Caco-2 (cell line): ENCODE measurements at regions not wholly inside any gene's neighbourhood (a gene's known extent, or its start where the extent isn't known, plus 50 kb on each side); places are given as distances from the start of the nearest gene placed in this dataset.

Source experiments
- BruUV-seq: library from RNA; stranded (reverse); fragments of 400-500 nt; replicated peaks from 2 replicates; lab custom pipeline; 2021; lab: Mats Ljungman, UMichigan
- CTCF ChIA-PET: fragments of 300-600 bp; sonication (Branson Sonifier 250); formaldehyde crosslinking; loops from one replicate; lab custom pipeline; 2022; ENCODE audit warnings: antibody characterized with exemption; lab: Charles Lee
- POLR2A ChIA-PET: fragments of 300-600 bp; sonication (Branson Sonifier 250); formaldehyde crosslinking; loops from one replicate; lab custom pipeline; 2022; ENCODE audit warnings: antibody characterized with exemption; lab: Charles Lee
- DNase-seq, 2 experiments: peaks; one replicate each; pipeline versions ENCODE4 v3.0.0 to v3.0.0-alpha.2; 2020 to 2022
- H3K27me3 ChIP-seq: replicated peaks from 2 replicates; pipeline ENCODE4 v1.6.0; 2011; ENCODE audit warnings: low read length; ENCODE audit not compliant: control insufficient read depth, insufficient read depth
- H3K36me3 ChIP-seq: 2 replicates; pipeline ENCODE4 v1.5.1; 2011; ENCODE audit warnings: low read length; ENCODE audit not compliant: control insufficient read depth, insufficient read depth
- H3K4me1 ChIP-seq: fragments of 250-450 bp; sonication (Bioruptor Pico); 2 replicates; pipeline ENCODE4 v1.5.1; 2020; ENCODE audit warnings: mild to moderate bottlenecking
- H3K4me3 ChIP-seq: 2 replicates; pipeline ENCODE4 v1.5.1; 2011; ENCODE audit warnings: low read depth, mild to moderate bottlenecking, control low read depth, low read length
- H3K9me3 ChIP-seq: fragments of 250-450 bp; sonication (Bioruptor Pico); 2 replicates; pipeline ENCODE4 v1.5.1; 2020; ENCODE audit warnings: mild to moderate bottlenecking, moderate library complexity
- H3K27ac Mint-ChIP-seq: one replicate; pipeline ENCODE4 v1.8.0; 2022; ENCODE audit warnings: mixed read lengths; ENCODE audit not compliant: unreplicated experiment
- H3K27me3 Mint-ChIP-seq: one replicate; pipeline ENCODE4 v1.8.0; 2022; ENCODE audit warnings: mixed read lengths; ENCODE audit not compliant: insufficient read depth, unreplicated experiment
- H3K36me3 Mint-ChIP-seq: one replicate; pipeline ENCODE4 v1.8.0; 2022; ENCODE audit warnings: mild to moderate bottlenecking, mixed read lengths; ENCODE audit not compliant: insufficient read depth, unreplicated experiment
- H3K4me1 Mint-ChIP-seq: one replicate; pipeline ENCODE4 v1.8.0; 2022; ENCODE audit warnings: low read depth, mixed read lengths; ENCODE audit not compliant: unreplicated experiment
- H3K4me3 Mint-ChIP-seq: one replicate; pipeline ENCODE4 v1.8.0; 2022; ENCODE audit warnings: mild to moderate bottlenecking, moderate library complexity, mixed read lengths; ENCODE audit not compliant: unreplicated experiment
- H3K9me3 Mint-ChIP-seq: one replicate; pipeline ENCODE4 v1.8.0; 2022; ENCODE audit warnings: mixed read lengths; ENCODE audit not compliant: unreplicated experiment
- CTCF ChIP-seq, 2 experiments: fragments of 200-600 bp in 1 of 2; IDR thresholded peaks; 1 replicate in 1 of 2; 2 replicates in 1 of 2; pipeline versions ENCODE4 v1.5.1 to v1.8.0; 2011 to 2022; ENCODE audit warnings: antibody characterized with exemption in 1 of 2, control low read depth in 1 of 2, inconsistent platforms in 1 of 2, low read depth in 1 of 2, low read length in 1 of 2, mild to moderate bottlenecking in 1 of 2, moderate library complexity in 1 of 2; ENCODE audit not compliant: insufficient read depth in 1 of 2, severe bottlenecking in 1 of 2, unreplicated experiment in 1 of 2
- intact Hi-C: fragments of 100-400 bp; cut with micrococcal nuclease; formaldehyde crosslinking; loops from one replicate; pipeline ENCODE4 v1.10.0; 2022; ENCODE audit not compliant: unreplicated experiment

DNA sequence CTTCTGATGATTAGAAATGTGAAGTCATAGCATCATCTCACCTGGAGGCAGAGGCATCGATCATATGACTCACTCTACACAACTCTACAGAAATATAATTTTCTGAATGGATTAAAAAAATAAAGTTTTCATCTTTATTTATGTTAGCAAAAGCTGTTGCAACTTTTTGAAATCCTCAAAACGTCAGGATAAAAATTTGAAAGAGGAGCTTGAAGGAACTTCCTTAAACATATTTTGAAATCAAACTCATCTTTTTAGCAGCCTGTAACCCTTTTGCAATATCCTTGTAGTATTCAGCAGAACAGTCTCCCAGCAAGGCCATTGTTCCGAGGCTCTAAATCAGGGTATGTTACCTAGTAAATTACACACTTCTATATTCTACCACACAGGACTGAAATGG lies 985.4 kb downstream of the PLOD2 start:
- Mint-ChIP-seq H3K36me3 (no peaks in the 10 kb centered on the region), H3K9me3 (no peaks in the 10 kb centered on the region), H3K4me3 (no peak overlapping the region), H3K27ac (no peak overlapping the region), H3K27me3 (peaks cover 3% of the 10 kb centered on the region), H3K4me1 (no peaks in the 10 kb centered on the region)
- TF ChIP-seq CTCF (IDR thresholded peaks at IDR 0.05; ENCODE audit: insufficient read depth in 1 of 2, low read depth in 1 of 2, low read length in 1 of 2, severe bottlenecking in 1 of 2, unreplicated experiment in 1 of 2), result no peak
- Histone ChIP-seq H3K4me3 (no peak overlapping the region), H3K9me3 (no peaks in the 10 kb centered on the region), H3K27me3 (no peaks in the 10 kb centered on the region), H3K4me1 (no peaks in the 10 kb centered on the region), H3K36me3 (no peaks in the 10 kb centered on the region)
- CTCF ChIA-PET, result no interaction called here
- no TSS peak for BruUV-seq
- no peak for DNase-seq
- POLR2A ChIA-PET, result interaction anchor here (0.6 kb wide), 1 partner anchor 549 kb away, joined by 3 read pairs; no protein-coding TSS in a partner anchor
- intact Hi-C loops, result no loop called here

GRCh38 chr3:145176907-145177306 lies 984.1 kb downstream of the PLOD2 start:
- intact Hi-C loops, result no loop called here
- ChIA-PET POLR2A (no interaction called here), CTCF (no interaction called here)
- no peak for DNase-seq
- H3K4me3 ChIP-seq, result no peak overlapping the region
- H3K36me3 Mint-ChIP-seq, result no peaks in the 10 kb centered on the region
- TF ChIP-seq CTCF (IDR thresholded peaks at IDR 0.05; ENCODE audit: insufficient read depth in 1 of 2, low read depth in 1 of 2, low read length in 1 of 2, severe bottlenecking in 1 of 2, unreplicated experiment in 1 of 2), result no peak
- no peaks in the 10 kb centered on the region for H3K9me3 Mint-ChIP-seq
- H3K27ac Mint-ChIP-seq, result no peak overlapping the region
- BruUV-seq, result no TSS peak
- H3K36me3 ChIP-seq, result no peaks in the 10 kb centered on the region
- H3K4me3 Mint-ChIP-seq, result no peak overlapping the region
- H3K4me1 ChIP-seq, result no peaks in the 10 kb centered on the region
- no peaks in the 10 kb centered on the region for H3K9me3 ChIP-seq
- no peaks in the 10 kb centered on the region for H3K27me3 Mint-ChIP-seq
- H3K27me3 ChIP-seq, result no peaks in the 10 kb centered on the region
- no peaks in the 10 kb centered on the region for H3K4me1 Mint-ChIP-seq

- no peak overlapping the region for H3K4me3 Mint-ChIP-seq
- no peak for TF ChIP-seq CTCF (IDR thresholded peaks at IDR 0.05; ENCODE audit: insufficient read depth in 1 of 2, low read depth in 1 of 2, low read length in 1 of 2, severe bottlenecking in 1 of 2, unreplicated experiment in 1 of 2)
- Histone ChIP-seq H3K27me3 (no peaks in the 10 kb centered on the region), H3K36me3 (no peaks in the 10 kb centered on the region), H3K9me3 (no peaks in the 10 kb centered on the region), H3K4me1 (no peaks in the 10 kb centered on the region), H3K4me3 (no peak overlapping the region)
- H3K4me1 Mint-ChIP-seq, result no peaks in the 10 kb centered on the region
- intact Hi-C loops, result no loop called here
- H3K9me3 Mint-ChIP-seq, result no peaks in the 10 kb centered on the region
- no TSS peak for BruUV-seq
- H3K27me3 Mint-ChIP-seq, result no peaks in the 10 kb centered on the region
- H3K36me3 Mint-ChIP-seq, result no peaks in the 10 kb centered on the region
- H3K27ac Mint-ChIP-seq, result no peak overlapping the region
- CTCF ChIA-PET, result no interaction called here
- POLR2A ChIA-PET, result no interaction called here
- no peak for DNase-seq
Measured at GRCh38 chr3:145177828-145178227, 983.2 kb downstream of the PLOD2 start.
